SIG-M5 (cell line): ENCODE measurements at regions not wholly inside any gene's neighbourhood (a gene's known extent, or its start where the extent isn't known, plus 50 kb on each side); places are given as distances from the start of the nearest gene placed in this dataset.

Experiments
- DNase-seq: peaks from one replicate; lab custom pipeline; 2025; lab: John Stamatoyannopoulos, UW

DNA sequence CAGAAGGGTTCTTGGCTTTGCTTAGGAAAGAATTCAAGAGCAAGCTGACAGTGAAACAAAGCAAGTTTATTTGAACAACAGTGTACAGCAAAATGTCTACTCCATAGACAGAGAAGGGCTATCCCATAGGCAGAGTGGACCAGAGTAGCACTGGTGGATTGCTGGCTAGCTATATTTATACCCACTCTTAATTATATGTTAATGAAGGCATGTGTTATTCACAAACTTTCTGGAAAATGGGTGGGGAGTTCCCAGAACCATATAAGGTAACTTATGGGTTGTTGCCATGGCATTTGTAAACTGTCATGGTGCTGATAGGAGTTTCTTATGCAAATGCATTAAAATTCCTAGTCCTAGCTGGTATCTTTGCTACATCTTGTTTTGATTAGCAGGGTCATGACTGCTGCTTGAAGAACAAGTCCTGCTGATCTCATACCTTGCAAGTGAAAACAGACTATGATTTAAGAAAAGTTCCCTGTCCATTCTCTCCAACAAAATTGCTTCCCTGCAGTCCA, 330.5 kb downstream of the BUD13 start:
- DNase-seq, result no peak

DNA sequence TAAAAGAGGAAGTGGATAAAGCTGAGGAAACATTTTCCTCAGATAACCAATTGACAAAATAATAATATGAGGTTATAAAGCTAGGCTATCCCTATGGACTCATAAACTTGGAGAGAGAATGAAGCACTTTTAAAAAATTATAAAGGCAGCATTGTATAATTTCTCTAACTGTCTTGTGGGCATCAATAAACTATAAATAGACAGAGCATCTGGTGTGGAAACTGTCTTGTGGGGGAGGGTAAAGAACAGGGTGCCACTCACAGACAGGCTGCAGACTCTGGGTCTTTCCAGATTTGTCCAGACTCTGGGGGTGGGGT, 333.5 kb downstream of the BUD13 start:
- no peak for DNase-seq

DNA sequence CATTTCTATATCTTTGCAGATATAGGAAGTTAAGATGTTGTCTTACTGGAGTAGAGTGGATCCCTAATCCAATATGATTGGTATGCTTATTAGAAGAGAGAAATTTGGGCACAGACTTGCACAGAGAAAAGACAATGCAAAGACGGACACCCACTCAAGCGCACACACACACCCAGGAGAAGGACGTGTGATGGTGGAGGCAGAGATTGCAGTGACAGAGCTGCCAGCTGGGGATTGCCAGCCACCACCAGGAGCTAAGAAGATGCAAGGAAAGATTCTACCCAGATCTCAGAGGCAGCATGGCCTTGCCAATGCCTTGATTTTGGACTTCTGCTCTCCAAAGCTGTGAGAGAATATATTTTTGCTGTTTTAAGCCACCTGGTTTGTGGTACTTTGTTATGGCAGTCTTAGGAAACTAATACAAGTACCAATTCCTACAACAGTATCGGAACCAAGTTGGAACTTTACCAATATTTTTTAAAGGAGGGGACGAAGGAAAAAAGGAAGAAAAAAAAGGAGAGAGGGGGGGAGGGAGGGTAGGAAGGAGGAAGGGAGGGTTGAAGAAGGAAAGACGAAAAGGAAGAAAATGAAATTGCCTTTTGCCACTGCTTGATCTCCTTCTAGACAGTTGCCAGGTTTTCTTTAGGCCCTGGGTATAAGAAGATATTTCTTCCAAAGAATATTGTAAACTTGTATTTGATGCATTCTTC, 334.0 kb downstream of the BUD13 start:
- no peak for DNase-seq

DNA sequence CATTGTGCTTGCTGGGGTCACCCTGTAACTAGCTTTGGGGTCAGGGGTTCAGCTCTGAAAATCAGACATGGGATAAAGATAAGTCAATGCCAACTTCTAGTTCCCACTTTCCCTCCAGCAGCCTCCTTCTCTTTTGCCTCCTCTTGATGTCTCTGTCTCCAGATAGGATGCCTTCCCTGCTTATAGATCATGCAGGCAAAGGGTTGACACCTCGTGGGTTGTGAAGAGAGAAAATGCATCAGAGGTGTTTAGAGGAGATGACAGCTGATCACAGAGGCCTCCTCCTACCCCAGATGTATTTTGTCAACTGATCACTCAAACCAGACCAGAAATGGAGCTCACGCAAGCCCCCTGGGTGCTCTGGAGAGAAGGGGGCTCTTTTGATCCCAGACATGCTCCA, 337.8 kb downstream of the BUD13 start:
- DNase-seq, result no peak

DNA sequence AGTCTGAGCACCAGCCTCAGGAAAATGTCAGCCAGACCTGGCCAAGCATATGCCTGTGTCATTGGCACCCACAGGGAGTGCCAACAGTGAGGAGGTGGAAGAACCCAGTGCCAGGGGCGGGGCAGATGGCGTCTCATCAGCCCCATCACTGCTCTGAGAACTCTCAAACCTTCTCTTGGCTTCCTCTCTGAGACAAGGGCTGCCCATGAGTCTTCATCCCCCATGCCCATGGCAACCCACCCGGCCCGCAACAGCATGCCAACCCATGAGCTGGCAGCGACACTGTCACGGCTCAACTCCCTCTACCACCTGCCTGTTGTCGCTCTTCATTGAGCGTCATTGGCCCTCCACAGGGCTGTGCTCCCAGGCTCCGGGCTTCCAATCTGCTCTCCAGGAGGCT, 340.5 kb downstream of the BUD13 start:
- DNase-seq, result no peak

DNA sequence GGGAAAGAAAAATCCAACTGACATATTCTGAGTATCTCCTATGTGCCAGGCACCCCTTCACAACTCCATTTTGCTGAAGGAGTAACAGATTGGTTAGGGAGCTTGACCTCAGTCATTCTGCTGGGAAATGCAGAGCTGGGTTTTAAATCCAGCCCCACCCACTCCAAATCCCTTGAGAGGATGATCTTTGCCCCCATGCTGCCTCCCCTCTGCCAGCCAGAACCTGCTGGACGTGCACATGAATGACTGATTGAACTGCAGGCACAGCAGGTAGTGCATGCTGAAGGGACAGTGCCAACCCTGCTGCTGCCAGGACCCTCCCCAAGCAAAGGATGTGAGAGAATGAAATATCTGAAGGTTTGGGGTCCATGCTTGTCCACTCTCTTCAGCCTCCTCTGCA, 340.9 kb downstream of the BUD13 start:
- no peak for DNase-seq

DNA sequence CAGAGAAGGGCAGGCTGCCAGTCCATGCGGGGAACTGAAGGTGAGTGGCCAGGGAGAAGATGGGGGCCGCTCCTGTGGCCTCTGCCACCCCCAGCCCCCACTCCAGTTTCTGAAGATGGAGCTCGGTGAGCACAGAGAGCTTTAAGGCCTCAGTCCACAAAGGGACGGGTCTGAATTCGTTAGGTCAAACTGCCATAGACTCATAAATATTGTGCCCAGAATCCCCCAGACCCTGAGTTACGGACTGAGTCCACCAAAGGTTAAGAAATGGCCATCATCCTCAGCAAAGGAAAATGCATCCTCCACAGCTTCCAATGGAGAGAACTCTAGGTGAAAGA, 344.2 kb downstream of the BUD13 start:
- no peak for DNase-seq

DNA sequence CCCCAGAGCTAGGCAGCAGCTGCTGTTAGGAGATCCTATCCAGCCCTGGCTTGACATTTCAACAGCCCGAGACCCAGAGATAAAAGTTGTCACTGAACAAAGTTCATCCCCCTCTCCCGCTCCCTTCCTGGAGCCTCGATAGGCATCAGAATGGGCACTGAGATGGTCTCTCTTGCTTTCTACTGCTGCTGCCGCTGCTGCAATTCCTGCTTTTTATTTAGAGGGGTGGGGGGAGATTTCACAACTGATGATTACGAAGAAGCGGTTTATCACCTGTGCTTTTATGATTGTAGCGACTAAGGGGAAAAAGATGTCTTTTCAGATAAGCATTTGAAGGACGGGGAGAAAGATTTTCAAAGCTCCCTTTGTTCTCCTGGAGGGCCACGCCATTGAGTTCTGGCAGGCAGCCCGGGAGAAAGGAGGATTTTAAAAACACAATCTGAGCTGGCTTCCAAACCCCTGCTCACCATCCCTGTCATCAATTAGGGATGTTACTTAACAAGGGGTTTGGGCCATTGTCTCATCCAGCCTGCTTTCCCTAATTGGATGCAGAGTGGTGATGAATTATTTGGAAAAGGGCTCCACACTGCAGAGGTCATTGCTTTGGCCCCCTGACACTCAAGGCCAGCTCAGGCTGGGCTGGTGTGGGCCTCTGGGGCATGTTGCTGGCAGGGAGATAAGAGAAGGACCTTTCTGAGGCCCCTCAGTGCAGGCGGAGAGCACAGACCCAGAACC, 344.7 kb downstream of the BUD13 start:
- DNase-seq, result no peak

DNA sequence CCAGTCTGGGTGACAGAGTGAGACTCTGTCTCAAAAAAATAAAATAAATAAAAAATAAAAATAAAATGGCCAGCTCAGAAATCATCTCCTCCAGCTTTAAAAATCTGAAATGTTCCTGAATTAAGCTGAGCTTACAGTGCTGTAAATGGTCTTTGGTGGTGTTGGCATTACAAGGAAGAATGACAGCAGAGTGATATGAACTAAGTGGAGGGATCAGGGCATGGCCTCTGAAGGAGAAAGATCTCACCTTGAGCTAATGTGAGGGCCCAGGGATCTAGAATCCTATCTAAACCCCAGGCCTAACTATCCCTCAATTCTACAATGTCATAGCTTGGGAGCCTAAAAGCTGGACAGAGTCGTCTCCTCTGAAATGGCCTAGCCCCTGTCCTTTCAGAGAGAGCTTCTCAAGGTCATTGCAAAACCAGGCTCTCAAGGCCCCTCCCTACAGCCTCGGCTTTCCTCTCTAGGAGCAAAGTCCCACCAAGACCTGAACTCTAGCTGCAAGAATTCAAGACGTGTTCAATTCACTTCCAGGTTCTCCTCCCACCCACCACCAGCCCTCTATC, 345.4 kb downstream of the BUD13 start:
- no peak for DNase-seq

DNA sequence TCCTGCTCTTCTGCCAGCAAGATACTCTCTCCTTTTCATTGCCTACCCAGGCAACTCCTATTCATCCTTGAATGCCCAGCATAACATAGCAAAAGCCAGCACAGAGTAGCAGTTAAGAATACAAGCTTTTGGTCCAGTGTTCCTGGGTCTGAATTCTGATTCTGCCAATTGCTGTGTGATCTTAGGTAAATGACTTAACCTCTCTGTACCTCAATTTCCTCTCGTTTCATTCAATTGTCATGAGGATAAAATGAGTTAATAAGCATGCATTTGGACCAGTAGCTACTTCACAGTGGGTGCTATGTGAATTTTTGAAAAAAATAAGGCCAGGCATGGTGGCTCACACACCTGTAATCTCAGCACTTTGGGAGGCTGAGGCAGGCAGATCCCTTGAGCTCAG, 346.0 kb downstream of the BUD13 start:
- DNase-seq, result no peak

DNA sequence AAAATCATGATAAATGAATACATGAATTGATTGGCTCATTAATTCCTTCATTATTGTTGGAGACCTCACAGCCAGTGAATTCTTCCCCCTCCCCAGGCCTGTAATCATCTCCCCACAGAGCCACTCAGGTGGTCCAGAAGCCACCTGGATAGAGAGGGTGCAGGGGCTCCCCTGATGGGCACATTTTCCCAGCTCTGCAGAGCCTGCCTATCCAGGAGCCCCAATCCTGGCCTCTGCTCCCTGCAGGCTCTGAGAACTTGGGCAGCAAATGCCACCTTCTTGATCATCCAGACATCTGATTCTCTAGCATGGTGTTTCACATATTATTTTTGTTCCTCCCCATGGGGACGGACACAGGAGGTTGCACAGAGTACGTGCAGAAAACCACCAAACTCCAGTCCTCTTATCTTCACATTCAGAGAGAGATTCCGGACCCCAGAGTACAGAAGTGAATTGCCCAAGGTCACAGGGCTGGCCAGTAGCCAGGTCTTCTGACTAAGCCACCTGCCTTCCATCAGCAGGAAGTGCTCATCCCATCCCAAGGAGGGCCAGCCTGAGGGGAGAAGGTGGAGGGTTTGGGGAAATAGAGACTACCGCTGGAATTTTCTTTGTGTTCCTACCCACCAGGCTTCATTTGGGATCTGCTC, 348.0 kb downstream of the BUD13 start:
- DNase-seq, result no peak

DNA sequence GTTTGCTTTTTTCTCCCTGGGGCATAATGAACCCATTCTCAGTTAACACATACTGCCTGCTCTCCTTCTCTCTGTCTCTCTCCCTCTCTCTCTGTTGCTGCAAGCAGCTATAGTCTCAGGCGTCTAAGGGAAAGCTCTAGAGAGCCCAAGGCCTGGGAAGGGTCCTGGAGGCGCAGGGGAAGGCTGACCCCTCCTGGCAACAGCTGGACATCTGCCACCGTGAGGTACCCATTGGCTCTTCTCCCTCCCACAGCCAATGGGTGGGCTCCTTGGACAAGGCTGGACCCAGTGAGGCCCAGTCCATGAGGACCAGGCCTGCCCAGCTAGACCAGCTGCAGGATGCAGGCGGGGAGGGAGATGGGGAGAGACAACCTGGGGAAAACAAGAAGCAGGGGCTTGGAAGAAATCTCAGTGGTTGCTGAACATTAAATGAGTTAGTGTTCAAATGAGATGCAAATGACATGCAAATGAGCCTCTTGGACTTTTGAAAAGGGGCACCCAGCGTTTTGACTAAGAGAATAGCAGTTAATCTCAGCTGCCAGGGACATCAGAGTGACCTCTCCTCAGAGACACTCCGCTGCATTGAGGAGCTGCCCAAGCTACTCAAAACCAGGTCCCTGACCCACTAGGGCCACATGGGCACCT, 349.7 kb downstream of the BUD13 start:
- DNase-seq, result no peak

DNA sequence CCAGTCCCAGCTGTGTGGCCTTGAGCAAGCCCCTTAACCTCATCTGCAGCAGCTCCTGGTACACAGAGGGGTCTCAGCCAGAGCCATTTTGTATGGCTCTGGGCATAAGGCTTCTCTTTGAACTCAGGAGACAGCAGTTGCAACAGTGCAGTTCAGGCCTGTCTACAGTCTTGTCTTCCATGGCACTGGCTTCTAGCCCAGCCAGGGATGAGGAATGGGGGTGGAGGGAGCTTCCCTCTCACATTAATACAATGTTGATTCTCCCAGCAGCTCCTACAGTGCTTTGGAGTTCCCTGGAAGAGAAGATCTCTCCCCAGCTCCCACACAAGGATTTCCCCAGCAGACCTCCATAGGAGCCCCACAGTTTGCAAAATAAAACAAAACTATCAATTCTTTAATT, 350.2 kb downstream of the BUD13 start:
- DNase-seq, result no peak

DNA sequence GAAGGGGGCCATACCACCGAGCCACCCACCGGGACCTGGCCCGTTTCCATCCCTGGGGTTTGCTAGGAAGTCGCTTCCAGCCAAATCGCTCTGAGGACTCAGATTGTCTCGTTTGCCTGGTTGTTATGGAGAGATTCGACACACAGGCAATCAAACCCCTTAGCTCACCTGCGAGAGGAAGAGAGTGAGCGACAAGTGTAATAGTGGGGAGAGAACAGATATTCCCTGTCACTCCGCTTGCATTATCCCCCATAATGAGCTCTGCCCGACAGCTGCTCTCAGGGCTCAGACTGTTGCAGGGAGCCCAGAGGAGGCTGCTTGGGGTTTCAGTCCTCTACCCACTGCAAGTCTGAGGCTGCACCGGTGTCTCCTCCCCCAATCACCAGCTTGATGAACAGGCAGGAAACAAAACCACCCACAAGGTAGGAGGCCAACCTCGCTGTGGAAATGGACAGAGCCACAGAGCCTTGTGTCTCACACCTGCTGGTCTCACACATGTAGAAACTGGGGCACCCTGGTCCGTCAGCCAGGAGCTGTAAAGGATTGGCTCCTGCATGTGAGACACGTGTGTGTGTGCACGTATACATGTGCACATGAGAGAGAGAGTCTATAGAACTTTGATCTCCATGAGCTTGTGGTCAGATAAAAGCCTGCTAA, 351.1 kb downstream of the BUD13 start:
- DNase-seq, result no peak

DNA sequence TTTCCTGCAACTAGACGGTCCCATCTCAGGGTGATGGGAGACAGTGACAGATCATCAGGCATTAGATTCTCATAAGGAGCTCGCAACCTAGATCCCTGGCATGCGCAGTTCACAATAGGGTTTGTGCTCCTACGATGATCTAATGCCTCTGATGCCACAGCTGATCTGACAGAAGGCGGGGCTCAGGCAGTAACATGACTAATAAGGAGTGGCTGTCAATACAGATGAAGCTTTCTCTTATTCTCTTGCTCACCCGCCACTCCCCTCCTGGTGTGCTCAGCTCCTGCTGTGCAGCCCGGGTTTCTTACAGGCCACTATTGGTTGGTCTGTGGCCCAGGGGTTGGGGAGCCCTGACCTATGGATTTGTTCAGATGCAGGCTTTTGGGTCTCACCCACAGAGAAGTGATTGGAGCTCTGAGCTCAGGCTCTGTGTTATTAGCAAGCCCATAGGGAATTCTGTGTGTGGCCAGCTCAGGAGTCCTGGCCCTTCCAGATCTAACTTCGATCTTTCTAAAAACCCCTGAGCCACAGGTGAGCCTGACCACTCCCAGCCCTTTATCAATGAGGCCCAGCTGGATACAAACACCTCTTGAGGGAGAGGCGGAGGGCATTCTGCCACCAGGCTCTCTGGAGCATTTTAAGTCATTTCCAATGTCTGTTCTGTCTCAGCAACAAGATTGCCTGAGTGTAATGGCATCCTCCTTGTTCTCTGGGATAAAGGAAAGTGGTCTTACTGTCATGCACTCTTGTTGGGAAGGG, 351.8 kb downstream of the BUD13 start:
- no peak for DNase-seq

DNA sequence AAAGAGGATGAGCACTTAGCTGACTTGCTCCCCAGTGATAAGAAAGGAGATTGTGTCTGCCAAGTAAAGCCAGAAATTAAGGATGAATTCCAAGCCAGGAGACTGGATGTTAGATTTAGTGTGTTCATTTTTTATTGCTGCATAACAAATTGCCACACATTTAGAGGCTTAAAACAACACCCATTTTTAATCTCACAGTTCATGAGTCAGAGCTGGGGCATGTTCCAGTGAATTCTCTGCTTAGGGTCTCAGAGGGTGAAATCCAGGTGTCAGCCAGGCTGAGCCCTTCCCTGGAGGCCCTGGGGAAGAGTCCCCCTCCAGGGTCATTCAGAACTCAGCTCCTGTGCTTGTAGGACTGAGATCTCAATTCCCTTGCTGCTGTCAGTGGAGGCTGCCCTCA, 352.8 kb downstream of the BUD13 start:
- no peak for DNase-seq

DNA sequence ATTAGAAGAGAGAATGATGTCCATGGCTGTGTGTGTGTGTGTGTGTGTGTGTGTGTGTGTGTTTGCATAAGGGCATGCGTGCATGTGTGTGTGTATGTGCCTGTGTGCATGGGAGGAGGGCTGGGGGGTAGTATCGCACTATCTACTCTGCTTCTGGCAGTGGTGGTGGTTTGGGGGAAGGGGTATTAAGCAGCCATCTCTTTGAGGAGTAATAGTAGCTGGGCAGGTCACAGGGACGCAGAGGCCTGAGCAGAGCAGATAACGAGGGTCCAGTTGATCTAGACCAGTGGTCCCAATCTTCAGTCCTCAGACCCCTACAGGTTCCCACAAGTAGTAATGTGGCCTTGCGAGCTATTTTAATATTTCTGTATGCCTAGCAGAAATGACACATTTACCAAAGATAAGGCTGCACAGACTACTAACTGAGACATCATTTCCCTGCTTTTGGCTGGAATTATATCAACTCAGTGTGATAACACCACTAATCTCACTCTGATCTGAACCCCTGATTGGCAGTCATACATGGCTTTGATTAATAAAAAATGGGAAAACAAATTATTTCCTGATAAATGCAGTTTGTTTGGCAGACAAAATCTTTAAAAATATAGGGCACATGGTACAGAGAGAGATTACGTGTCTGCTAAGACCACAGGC, 354.3 kb downstream of the BUD13 start:
- no peak for DNase-seq

DNA sequence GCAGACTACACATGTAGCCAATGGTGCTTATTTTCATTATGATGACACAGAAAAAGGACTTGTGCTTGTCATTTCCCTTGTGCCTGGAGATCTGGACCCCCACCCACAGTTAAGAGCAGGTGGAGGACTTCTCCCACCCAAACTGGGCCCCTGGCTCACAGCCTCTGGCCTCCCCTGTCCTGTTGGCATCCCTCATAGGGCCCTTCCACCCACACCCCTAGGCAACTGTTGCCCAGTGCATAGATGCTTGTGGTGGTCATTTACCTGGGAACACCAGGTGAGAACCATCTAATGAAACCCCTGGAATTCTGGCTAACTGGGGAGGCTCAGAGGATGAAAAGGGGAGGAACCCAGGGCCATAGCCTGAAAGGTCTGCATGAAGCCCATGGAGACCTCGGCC, 355.9 kb downstream of the BUD13 start:
- no peak for DNase-seq

DNA sequence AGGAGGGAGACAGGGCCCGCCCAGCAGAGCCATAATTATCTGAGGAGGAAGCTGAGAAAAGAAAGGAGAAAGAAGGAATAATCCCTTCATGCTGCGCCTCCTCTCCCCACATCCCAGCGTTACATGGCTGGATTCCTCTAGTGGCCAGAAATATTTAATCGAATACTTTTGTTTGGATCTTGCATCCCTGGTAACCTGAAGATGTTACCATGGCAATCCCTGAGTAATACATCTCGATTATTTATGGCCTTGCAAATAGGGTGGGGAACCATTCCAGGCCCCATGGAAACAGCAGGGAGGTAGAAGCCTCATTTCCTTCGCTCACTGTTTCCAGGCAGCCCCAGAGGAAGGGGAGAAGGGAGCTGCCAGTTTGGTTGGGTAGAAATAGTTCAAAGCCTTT, 357.7 kb downstream of the BUD13 start:
- DNase-seq, result no peak

DNA sequence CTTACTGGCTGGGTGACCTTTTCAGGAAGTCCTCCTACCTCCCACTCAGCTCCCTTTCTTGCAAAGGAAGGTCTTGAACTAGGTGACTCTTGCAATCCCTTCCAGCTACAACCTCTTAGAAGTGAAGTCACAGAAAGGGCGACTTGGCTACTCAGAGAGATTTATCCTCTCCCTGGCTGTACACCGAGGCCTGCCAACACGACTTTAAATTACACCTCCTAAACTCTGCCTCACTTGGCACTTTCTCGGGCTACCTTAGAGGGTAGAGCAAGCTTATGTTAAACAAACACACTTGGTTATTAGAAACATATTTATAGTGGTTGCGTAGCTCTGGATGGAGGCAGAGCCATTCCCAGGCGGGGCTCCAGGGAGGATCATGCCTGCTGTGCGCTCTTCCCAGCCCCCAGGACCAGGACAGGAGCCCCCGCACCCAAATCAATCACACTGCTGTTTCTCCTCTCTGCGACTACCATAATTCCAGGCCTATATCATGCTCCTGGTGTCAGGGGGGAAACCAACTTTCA, 358.4 kb downstream of the BUD13 start:
- no peak for DNase-seq
